ENCODE measurements at regions not wholly inside any gene's neighbourhood (a gene's known extent, or its start where the extent isn't known, plus 50 kb on each side); places are given as distances from the start of the nearest gene placed in this dataset.
A peak's percentile ranks its signal among the peaks of the same experiment; 100 is the strongest.

DNA sequence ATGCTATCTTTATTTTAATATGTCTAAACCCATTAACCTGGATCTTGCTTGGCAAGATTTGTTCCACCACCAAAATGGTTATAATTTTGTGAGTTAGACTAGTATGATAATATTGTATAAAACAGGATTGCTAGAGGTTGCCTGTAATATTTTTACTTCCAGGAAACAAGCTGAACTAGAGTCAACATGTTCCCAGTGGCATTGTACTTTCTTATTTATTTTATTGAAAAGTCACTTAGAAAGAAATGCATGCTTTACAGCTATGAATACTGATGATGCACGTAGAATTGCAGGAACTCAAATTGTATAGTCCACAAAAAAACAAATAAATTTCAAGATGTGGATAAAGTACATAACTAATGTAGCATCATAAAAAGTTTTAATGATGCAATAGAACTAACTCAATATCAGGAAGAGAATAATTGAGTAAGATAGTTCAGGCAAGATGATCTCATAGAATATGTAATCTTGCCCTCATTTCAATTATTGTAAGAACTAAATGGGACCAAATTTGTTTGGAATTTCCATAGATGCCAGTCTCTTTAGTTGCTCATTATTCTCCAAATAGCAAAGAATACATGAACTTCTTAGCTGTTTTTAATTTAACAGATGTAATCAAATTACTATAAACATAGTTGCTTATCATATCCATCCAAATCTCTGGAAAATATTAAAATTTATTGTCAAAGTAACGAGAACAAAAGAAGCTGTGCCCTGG, 451.8 kb downstream of the COL12A1 start (continued):
- no peak for TF ChIP-seq ESRRG (CRISPR knock-in tag; IDR thresholded peaks at IDR 0.05)
- TF ChIP-seq, protein P1, sequence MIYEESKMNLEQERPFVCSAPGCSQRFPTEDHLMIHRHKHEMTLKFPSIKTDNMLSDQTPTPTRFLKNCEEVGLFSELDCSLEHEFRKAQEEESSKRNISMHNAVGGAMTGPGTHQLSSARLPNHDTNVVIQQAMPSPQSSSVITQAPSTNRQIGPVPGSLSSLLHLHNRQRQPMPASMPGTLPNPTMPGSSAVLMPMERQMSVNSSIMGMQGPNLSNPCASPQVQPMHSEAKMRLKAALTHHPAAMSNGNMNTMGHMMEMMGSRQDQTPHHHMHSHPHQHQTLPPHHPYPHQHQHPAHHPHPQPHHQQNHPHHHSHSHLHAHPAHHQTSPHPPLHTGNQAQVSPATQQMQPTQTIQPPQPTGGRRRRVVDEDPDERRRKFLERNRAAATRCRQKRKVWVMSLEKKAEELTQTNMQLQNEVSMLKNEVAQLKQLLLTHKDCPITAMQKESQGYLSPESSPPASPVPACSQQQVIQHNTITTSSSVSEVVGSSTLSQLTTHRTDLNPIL (CRISPR knock-in tag; IDR thresholded peaks at IDR 0.05; ENCODE audit: low read depth) = no peak

DNA sequence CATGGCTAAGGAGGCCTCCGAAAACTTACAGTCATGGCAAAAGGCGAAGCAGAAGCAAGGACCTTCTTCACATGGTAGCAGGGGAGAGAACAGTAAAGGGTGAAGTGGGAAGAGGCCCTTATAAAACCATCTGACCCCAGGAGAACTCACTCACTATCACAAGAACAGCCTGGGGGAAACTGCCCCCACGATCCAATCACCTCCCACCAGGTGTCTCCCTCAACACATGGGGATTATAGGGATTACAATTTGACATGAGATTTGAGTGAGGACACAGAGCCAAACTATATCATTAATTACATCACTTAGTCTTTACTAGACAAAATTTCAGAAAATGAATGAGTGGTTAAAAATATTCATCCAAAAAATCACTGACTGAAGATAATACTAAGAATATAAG, 453.6 kb downstream of the COL12A1 start:
- TF ChIP-seq PPARA (CRISPR knock-in tag; IDR thresholded peaks at IDR 0.05; ENCODE audit: borderline replicate concordance) (no peak), POU6F1 (CRISPR knock-in tag; IDR thresholded peaks at IDR 0.05; ENCODE audit: borderline replicate concordance, low read depth) (no peak)
- no peak for ATAC-seq

DNA sequence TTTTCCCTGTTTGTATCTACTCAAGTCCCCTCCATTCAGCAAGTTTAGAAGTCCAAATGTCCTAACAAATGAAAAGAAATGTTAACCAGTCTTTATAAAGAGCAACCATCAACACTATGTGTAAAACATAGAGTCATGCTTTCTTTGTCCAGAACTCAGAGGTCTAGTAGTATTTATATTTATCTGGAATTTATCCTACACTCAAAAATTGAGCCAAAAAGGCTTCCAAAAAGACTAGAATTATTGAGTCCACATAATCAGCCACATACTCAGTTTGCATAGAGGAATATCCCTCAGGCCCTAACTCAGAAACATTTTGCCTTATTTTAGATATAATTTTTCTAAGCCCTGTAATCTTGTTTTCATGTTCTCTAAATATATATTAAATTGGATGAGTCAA, 455.0 kb downstream of the COL12A1 start:
- TF ChIP-seq ARNTL (CRISPR knock-in tag; IDR thresholded peaks at IDR 0.05; ENCODE audit: borderline replicate concordance, low read depth) = no peak
- no peak for TF ChIP-seq BACH2 (CRISPR knock-in tag; IDR thresholded peaks at IDR 0.05; ENCODE audit: borderline replicate concordance)
- no peak for TF ChIP-seq ESRRG (CRISPR knock-in tag; IDR thresholded peaks at IDR 0.05)
- TF ChIP-seq ZC3H10 (CRISPR knock-in tag; IDR thresholded peaks at IDR 0.05) = no peak
- no peak for TF ChIP-seq GLIS3 (CRISPR knock-in tag; IDR thresholded peaks at IDR 0.05)
- TF ChIP-seq CSDC2 (CRISPR knock-in tag; IDR thresholded peaks at IDR 0.05) = no peak
- no peak for TF ChIP-seq CSRNP3 (CRISPR knock-in tag; IDR thresholded peaks at IDR 0.05)
- ATAC-seq = no peak

- ATAC-seq = no peak
- TF ChIP-seq ZNF70 (CRISPR knock-in tag; IDR thresholded peaks at IDR 0.05) = no peak
- peak; percentile 30; the same call in 1 of the 2 replicates for TF ChIP-seq ISL1 (CRISPR knock-in tag; IDR thresholded peaks at IDR 0.05)
Observed at GRCh38 chr6:74749211-74750147, 456.4 kb downstream of the COL12A1 start.

GRCh38 chr6:74745670-74746069, 460.2 kb downstream of the COL12A1 start:
- no peak for ATAC-seq

More at GRCh38 chr6:74745670-74746069, 460.2 kb downstream of the COL12A1 start:
- TF ChIP-seq CSDC2 (CRISPR knock-in tag; IDR thresholded peaks at IDR 0.05) = no peak
- no peak for TF ChIP-seq TCF4 (CRISPR knock-in tag; IDR thresholded peaks at IDR 0.05; ENCODE audit: borderline replicate concordance)
- TF ChIP-seq POU6F1 (CRISPR knock-in tag; IDR thresholded peaks at IDR 0.05; ENCODE audit: borderline replicate concordance, low read depth) = no peak
- no peak for TF ChIP-seq TOX (CRISPR knock-in tag; IDR thresholded peaks at IDR 0.05; ENCODE audit: borderline replicate concordance)

All from SK-N-SH treated with all-trans-retinoic acid at 6 μM for 48 hours (cell line).